ENCODE measurements at regions not wholly inside any gene's neighbourhood (a gene's known extent, or its start where the extent isn't known, plus 50 kb on each side); places are given as distances from the start of the nearest gene placed in this dataset.

DNA sequence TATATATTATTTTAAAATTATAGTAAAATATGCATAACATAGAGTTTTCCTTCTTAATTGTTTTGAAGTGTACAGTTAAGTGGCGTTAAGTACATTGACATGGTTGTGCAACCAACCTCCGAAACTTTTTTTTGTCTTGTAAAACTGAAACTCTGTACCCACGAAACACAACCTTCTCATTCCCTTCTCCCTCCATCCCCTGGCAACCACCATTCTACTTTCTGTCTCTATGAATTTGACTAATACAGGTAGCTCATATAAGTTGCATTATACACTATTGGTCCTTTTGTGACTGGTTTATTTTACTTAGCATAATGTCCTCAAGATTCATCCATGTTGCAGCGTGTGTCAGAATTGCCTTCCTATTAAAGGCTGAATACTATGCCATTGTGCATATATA lies 179.4 kb downstream of the SATB1 start:
- Mint-ChIP-seq H3K27me3 (ENCODE audit: low read depth) (no peaks in the 10 kb centered on the region), H3K9me3 (no peaks in the 10 kb centered on the region), H3K4me3 (no peak overlapping the region), H3K36me3 (no peaks in the 10 kb centered on the region), H3K4me1 (peaks cover 36% of the 10 kb centered on the region), H3K27ac (no peak overlapping the region)
- DNase-seq (ENCODE audit: low spot score) (no peak), ATAC-seq (no peak)
- CTCF ChIA-PET = no interaction called here
- POLR2A ChIA-PET = no interaction called here
- TF ChIP-seq JAZF1 (CRISPR knock-in tag; IDR thresholded peaks at IDR 0.05) (no peak), ZNF232 (CRISPR knock-in tag; IDR thresholded peaks at IDR 0.05) (no peak), GRHL2 (CRISPR knock-in tag; IDR thresholded peaks at IDR 0.05; ENCODE audit: insufficient replicate concordance, severe bottlenecking) (no peak), ZNF423 (CRISPR knock-in tag; IDR thresholded peaks at IDR 0.05) (no peak), ELF4 (CRISPR knock-in tag; IDR thresholded peaks at IDR 0.05; ENCODE audit: low read depth) (no peak), ZNF671 (CRISPR knock-in tag; IDR thresholded peaks at IDR 0.05) (no peak), ZNF138 (CRISPR knock-in tag; conservative IDR thresholded peaks at IDR 0.05) (no peak), ZNF416 (CRISPR knock-in tag; IDR thresholded peaks at IDR 0.05) (no peak), TEAD1 (CRISPR knock-in tag; IDR thresholded peaks at IDR 0.05) (no peak), ZNF219 (CRISPR knock-in tag; IDR thresholded peaks at IDR 0.05; ENCODE audit: borderline replicate concordance) (no peak), SMAD3 (CRISPR knock-in tag; IDR thresholded peaks at IDR 0.05; ENCODE audit: borderline replicate concordance) (no peak), TCF7 (CRISPR knock-in tag; IDR thresholded peaks at IDR 0.05; ENCODE audit: low read depth) (no peak), NR2C2 (CRISPR knock-in tag; IDR thresholded peaks at IDR 0.05) (no peak), GABPB1 (CRISPR knock-in tag; IDR thresholded peaks at IDR 0.05) (no peak)
- TF ChIP-seq, protein P1, sequence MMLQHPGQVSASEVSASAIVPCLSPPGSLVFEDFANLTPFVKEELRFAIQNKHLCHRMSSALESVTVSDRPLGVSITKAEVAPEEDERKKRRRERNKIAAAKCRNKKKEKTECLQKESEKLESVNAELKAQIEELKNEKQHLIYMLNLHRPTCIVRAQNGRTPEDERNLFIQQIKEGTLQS (CRISPR knock-in tag; conservative IDR thresholded peaks at IDR 0.05) = no peak
- TF ChIP-seq, protein P2, sequence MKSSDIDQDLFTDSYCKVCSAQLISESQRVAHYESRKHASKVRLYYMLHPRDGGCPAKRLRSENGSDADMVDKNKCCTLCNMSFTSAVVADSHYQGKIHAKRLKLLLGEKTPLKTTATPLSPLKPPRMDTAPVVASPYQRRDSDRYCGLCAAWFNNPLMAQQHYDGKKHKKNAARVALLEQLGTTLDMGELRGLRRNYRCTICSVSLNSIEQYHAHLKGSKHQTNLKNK (CRISPR knock-in tag; IDR thresholded peaks at IDR 0.05) = no peak
- TF ChIP-seq, protein P3, sequence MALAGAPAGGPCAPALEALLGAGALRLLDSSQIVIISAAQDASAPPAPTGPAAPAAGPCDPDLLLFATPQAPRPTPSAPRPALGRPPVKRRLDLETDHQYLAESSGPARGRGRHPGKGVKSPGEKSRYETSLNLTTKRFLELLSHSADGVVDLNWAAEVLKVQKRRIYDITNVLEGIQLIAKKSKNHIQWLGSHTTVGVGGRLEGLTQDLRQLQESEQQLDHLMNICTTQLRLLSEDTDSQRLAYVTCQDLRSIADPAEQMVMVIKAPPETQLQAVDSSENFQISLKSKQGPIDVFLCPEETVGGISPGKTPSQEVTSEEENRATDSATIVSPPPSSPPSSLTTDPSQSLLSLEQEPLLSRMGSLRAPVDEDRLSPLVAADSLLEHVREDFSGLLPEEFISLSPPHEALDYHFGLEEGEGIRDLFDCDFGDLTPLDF (CRISPR knock-in tag; IDR thresholded peaks at IDR 0.05) = no peak
- TF ChIP-seq, protein P4, sequence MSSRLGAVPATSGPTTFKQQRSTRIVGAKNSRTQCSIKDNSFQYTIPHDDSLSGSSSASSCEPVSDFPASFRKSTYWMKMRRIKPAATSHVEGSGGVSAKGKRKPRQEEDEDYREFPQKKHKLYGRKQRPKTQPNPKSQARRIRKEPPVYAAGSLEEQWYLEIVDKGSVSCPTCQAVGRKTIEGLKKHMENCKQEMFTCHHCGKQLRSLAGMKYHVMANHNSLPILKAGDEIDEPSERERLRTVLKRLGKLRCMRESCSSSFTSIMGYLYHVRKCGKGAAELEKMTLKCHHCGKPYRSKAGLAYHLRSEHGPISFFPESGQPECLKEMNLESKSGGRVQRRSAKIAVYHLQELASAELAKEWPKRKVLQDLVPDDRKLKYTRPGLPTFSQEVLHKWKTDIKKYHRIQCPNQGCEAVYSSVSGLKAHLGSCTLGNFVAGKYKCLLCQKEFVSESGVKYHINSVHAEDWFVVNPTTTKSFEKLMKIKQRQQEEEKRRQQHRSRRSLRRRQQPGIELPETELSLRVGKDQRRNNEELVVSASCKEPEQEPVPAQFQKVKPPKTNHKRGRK (CRISPR knock-in tag; IDR thresholded peaks at IDR 0.05; ENCODE audit: borderline replicate concordance) = no peak
- TF ChIP-seq, protein P5, sequence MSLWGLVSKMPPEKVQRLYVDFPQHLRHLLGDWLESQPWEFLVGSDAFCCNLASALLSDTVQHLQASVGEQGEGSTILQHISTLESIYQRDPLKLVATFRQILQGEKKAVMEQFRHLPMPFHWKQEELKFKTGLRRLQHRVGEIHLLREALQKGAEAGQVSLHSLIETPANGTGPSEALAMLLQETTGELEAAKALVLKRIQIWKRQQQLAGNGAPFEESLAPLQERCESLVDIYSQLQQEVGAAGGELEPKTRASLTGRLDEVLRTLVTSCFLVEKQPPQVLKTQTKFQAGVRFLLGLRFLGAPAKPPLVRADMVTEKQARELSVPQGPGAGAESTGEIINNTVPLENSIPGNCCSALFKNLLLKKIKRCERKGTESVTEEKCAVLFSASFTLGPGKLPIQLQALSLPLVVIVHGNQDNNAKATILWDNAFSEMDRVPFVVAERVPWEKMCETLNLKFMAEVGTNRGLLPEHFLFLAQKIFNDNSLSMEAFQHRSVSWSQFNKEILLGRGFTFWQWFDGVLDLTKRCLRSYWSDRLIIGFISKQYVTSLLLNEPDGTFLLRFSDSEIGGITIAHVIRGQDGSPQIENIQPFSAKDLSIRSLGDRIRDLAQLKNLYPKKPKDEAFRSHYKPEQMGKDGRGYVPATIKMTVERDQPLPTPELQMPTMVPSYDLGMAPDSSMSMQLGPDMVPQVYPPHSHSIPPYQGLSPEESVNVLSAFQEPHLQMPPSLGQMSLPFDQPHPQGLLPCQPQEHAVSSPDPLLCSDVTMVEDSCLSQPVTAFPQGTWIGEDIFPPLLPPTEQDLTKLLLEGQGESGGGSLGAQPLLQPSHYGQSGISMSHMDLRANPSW (CRISPR knock-in tag; conservative IDR thresholded peaks at IDR 0.05; ENCODE audit: low read depth) = no peak

DNA sequence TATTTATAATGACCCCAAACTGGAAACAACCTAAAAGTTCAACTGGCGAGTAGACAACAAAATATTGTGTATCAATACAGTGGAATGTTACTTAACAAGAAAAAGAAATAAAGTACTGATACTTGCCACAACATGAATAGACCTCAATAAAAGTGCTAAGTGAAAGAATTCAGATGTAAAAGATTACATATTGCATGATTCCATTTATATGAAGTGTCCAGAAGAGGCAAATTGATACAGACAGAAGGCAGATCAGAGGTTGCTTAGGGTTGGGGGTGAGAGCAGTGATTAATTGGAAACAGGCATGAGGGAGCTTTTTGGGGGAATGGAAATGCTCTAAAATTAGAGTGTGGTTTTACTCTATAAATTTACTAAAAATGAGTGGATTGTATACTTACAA lies 183.3 kb downstream of the SATB1 start:
- no peak for DNase-seq (ENCODE audit: low spot score)
- Mint-ChIP-seq H3K4me1 (peaks cover 30% of the 10 kb centered on the region), H3K4me3 (no peak overlapping the region), H3K36me3 (no peaks in the 10 kb centered on the region), H3K27ac (no peak overlapping the region), H3K27me3 (ENCODE audit: low read depth) (no peaks in the 10 kb centered on the region), H3K9me3 (no peaks in the 10 kb centered on the region)
- ATAC-seq = no peak
- POLR2A ChIA-PET = no interaction called here
- CTCF ChIA-PET = no interaction called here
- TF ChIP-seq JUN (CRISPR knock-in tag; IDR thresholded peaks at IDR 0.05) (no peak), EMX1 (CRISPR knock-in tag; IDR thresholded peaks at IDR 0.05) (no peak), CBFB (CRISPR knock-in tag; IDR thresholded peaks at IDR 0.05; ENCODE audit: low read depth) (no peak)
- TF ChIP-seq, protein P6, sequence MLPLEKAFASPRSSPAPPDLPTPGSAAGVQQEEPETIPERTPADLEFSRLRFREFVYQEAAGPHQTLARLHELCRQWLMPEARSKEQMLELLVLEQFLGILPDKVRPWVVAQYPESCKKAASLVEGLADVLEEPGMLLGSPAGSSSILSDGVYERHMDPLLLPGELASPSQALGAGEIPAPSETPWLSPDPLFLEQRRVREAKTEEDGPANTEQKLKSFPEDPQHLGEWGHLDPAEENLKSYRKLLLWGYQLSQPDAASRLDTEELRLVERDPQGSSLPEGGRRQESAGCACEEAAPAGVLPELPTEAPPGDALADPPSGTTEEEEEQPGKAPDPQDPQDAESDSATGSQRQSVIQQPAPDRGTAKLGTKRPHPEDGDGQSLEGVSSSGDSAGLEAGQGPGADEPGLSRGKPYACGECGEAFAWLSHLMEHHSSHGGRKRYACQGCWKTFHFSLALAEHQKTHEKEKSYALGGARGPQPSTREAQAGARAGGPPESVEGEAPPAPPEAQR (CRISPR knock-in tag; IDR thresholded peaks at IDR 0.05) = no peak
- TF ChIP-seq, protein P7, sequence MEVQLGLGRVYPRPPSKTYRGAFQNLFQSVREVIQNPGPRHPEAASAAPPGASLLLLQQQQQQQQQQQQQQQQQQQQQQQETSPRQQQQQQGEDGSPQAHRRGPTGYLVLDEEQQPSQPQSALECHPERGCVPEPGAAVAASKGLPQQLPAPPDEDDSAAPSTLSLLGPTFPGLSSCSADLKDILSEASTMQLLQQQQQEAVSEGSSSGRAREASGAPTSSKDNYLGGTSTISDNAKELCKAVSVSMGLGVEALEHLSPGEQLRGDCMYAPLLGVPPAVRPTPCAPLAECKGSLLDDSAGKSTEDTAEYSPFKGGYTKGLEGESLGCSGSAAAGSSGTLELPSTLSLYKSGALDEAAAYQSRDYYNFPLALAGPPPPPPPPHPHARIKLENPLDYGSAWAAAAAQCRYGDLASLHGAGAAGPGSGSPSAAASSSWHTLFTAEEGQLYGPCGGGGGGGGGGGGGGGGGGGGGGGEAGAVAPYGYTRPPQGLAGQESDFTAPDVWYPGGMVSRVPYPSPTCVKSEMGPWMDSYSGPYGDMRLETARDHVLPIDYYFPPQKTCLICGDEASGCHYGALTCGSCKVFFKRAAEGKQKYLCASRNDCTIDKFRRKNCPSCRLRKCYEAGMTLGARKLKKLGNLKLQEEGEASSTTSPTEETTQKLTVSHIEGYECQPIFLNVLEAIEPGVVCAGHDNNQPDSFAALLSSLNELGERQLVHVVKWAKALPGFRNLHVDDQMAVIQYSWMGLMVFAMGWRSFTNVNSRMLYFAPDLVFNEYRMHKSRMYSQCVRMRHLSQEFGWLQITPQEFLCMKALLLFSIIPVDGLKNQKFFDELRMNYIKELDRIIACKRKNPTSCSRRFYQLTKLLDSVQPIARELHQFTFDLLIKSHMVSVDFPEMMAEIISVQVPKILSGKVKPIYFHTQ (CRISPR knock-in tag; IDR thresholded peaks at IDR 0.05) = no peak
- TF ChIP-seq, protein P8, sequence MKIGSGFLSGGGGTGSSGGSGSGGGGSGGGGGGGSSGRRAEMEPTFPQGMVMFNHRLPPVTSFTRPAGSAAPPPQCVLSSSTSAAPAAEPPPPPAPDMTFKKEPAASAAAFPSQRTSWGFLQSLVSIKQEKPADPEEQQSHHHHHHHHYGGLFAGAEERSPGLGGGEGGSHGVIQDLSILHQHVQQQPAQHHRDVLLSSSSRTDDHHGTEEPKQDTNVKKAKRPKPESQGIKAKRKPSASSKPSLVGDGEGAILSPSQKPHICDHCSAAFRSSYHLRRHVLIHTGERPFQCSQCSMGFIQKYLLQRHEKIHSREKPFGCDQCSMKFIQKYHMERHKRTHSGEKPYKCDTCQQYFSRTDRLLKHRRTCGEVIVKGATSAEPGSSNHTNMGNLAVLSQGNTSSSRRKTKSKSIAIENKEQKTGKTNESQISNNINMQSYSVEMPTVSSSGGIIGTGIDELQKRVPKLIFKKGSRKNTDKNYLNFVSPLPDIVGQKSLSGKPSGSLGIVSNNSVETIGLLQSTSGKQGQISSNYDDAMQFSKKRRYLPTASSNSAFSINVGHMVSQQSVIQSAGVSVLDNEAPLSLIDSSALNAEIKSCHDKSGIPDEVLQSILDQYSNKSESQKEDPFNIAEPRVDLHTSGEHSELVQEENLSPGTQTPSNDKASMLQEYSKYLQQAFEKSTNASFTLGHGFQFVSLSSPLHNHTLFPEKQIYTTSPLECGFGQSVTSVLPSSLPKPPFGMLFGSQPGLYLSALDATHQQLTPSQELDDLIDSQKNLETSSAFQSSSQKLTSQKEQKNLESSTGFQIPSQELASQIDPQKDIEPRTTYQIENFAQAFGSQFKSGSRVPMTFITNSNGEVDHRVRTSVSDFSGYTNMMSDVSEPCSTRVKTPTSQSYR (CRISPR knock-in tag; IDR thresholded peaks at IDR 0.05) = no peak

Data from WTC11 (cell line).